NOMO-1 (cell line): ENCODE measurements at regions not wholly inside any gene's neighbourhood (a gene's known extent, or its start where the extent isn't known, plus 50 kb on each side); places are given as distances from the start of the nearest gene placed in this dataset.

Source experiments
- DNase-seq, 2 experiments: peaks; one replicate each; lab custom pipeline; 2025; ENCODE audit not compliant: unreplicated experiment in 2 of 2; lab: John Stamatoyannopoulos, UW

GRCh38 chr4:81621490-81621889 is 149.8 kb upstream of the RASGEF1B start:
- no peak for DNase-seq

- DNase-seq, result no peak
Observed at GRCh38 chr4:81620442-81620841, 148.7 kb upstream of the RASGEF1B start.

DNA sequence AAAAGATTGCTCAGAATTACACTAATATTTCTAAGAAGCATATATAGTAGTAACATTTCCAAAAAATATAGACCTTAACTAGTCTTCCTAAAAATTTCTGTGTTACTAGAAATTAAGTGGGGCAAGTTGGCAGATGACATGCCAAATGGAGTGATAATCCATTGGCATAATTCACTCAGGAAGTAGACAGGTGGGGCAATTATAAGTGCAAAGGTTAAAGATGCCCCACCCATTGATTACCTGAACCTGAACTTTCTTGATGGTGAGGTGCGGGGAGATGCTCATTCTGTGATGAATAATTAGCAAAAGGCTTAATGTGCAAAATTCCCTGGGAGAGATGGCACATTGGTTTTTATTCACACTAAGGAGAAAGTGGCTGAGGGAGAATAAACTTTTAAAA is 145.8 kb upstream of the RASGEF1B start:
- no peak for DNase-seq

GRCh38 chr4:81611221-81611620 is 139.5 kb upstream of the RASGEF1B start:
- DNase-seq, result no peak

DNA sequence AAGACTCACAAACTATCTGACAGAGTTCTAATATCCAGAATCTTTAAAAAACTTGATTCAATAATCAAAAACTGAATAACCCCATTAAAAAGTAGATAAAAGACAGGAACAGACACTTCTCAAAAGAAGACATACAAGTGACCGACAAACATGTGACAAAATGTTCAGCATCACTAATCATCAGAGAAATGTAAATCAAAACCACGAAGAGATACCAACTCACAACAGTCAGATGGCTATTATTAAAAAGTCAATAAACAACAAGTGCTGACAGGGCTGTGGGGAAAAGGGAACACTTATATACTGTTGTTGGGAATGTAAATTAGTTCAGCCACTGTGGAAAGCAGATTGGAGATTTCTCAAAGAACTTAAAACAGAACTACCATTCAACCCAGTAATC is 138.1 kb upstream of the RASGEF1B start:
- DNase-seq, result no peak

GRCh38 chr4:81607950-81608349 is 136.2 kb upstream of the RASGEF1B start:
- DNase-seq, result peak in 1 of 2 experiments; percentile 61

GRCh38 chr4:81606801-81607501 is 135.2 kb upstream of the RASGEF1B start:
- peak; percentile 37 to 47 for DNase-seq

GRCh38 chr4:81606166-81606565 is 134.5 kb upstream of the RASGEF1B start:
- no peak for DNase-seq

DNA sequence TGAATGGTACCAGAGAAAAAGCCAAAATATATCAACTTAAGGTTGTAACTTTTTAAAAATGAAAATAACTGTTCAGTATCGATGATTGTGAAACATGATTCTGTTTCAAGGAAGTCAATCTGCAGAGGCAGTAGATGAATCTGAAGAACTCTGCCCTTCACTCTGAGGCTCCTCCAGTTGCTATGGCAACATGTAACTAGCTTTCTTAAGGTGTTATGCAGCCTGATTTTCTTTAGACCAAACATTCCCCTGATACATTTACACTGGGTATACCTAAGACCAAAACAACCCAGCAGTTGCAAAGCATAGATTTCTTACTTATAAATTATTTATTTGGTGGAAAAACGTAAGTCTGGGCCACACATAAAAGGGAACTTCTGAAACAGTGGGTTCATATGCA is 133.6 kb upstream of the RASGEF1B start:
- DNase-seq, result peak in 1 of 2 experiments; percentile 16

DNA sequence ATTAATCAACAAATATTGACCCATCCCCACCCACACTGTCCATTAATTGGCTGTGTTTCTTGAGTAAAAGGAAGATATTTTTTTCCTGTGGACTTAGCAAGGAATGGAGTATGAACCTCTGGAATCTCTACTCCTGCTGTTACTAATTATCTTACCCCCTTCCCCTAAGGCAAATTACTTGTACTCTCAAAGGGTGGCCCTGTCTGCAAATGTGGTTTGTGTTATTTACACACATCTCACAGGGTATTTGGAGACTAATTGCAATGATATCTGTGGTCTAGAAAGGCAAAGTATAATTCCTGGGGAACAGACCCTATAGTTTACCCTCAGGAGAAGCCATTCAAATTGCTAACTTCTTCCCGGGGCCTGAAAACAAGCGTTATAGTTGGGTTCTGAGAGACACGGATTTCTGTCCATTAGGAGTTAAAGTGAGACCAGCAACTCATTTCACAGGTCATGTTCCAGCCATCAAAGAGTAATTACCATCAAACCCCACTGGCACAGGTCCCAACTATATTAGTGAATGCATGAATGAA is 133.0 kb upstream of the RASGEF1B start:
- DNase-seq, result no peak

DNA sequence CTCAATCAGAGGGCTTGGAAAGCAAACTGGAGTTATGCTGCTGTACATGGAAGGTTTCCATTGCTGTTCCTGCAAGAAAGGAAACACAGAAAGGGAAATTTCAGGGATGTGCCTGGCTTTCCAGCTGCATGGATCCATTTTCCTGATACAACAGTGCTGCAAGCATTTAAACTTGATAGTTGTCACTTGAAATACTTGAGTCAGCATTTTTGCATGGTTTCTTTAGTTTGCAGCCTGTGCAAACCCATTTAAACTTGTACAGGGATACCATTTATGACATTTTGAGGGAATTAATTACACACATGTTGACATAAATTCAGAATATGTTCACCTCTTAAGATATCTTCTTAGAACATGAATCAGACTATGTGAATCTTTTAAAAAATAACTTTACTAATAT is 131.1 kb upstream of the RASGEF1B start:
- no peak for DNase-seq

DNA sequence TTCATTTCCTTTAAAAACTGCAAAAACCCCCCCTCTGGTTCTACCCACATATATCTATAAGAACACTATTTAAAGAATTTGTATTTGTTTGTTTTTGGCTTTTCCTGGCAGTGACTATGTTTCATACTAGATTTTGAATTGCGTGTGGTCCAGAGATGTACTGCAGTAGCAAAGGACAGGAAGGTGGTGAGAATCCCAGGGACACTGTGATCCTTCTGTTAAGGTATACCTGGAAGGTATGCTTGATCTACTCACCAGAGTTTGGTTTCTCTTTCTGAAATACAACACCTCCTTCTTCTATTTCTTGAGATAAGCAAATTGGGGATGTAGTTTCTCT is 129.6 kb upstream of the RASGEF1B start:
- DNase-seq, result no peak

GRCh38 chr4:81600520-81601357 is 129.0 kb upstream of the RASGEF1B start:
- no peak for DNase-seq

DNA sequence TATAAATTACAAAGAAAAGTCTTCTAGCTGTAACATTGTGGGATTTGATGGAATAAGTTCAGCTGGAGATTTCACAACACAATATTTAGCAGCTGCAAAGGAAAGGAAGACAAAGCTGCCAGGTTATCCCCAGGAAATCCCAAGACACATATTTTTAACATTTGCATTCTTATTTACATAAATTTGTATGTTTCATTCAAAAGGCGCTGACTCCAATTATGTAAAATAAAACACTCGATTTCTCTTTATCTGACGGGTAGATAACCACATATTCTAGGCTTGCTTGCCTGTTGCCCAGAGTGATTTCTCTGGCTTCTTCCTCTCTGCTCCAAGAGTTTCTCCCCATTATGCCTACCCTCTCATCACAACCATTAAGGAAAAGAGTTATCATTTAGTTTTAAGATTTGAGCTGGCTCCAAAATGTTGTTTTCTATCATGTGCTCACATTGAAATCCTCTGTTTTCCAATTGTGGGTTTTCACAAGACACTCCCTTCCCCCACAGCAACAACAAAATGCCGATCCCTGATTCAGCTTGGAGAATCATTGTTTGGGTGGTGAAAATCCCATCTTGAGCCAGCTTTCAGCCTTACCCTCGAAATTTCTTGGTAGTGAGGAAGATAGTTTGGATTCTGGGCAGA is 128.2 kb upstream of the RASGEF1B start:
- DNase-seq, result no peak

GRCh38 chr4:81595798-81596610 is 124.3 kb upstream of the RASGEF1B start:
- DNase-seq, result no peak

DNA sequence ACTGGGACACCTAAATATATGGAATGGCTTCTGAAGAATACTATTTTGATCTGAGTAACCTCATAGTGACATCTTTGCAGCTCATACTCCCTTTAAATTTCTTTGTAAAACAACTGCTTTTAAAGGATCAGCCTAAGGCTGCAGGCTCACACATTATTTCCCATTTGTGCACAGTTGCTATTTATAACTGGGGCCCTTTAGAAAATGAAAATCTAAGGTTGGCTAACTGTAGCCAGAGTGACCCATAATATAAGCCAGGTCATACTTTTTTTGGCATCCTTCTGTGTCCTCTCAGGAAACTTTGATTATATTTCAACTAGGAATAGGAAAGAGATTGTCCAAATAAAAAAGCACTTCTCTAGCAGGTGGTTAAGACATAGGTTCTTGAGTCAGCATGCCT is 123.6 kb upstream of the RASGEF1B start:
- no peak for DNase-seq

DNA sequence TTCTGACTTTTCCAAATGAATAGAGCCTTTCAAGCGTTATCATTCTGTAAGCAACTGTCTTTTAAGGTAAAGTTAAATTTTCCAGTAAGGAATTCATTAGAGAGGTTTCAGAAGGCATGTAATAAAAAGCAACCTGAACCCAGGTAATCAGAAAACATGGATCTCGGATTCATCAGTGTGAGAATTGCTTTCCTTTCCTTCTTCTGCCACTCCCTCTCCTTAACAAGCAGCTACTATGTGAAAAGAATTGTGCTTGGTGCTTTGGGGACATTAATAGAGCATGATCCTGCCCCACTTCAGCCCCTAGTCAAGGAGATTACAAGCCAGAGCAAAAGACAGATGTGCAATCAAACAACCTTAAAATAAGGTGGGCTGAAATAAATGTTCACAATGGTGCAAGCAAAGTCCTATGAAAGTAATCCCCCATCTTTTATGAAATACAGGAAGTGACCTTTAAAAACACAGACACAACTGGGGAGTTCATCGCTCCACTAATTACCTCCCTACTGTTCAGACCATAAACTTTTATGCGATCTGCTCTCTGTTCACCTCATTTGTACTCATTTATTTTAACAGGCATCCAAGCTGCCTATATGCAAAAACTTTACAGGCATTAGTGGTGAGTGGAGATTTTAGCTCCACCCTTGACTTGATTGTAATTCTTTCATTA is 122.9 kb upstream of the RASGEF1B start:
- peak; percentile 13 to 41 for DNase-seq

DNA sequence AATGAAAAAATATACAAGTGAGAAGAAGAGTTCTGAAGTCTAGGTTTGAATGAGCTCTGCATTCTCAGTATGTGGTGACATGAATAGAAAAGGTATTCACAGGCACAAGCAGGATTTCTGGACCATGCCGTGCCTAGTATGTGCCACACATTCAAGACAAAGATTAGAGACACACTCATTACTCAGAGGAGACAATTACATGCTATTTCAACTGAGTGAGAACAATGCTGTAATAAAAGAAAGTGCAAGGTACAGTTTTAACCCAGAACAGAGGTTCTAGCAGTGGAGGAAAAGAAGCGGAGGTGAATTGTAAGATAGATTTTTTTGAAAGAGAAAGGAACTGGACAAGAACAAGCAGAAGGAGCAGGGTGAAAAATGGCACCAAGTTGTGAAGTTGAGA is 121.0 kb upstream of the RASGEF1B start:
- no peak for DNase-seq

GRCh38 chr4:81590596-81590995 is 118.9 kb upstream of the RASGEF1B start:
- DNase-seq, result no peak

DNA sequence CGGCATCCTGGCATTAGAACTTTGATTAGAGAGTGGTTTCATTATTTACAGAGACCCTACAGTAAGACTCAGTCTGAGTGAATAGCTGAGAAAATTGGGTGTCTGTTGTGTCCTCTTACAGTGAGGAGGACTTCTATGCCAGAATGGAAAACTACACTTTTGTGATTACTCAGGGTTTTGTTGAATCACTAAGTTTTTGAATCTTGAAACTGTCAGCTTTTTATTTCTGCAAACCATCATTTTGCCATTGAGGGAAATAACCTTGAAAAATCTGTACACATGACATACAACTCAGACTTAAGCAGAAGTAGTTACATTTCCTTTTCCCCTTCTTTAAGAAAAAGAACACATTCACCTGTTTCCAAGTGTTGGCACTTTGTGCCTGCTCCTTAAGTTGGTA is 117.6 kb upstream of the RASGEF1B start:
- no peak for DNase-seq
